GM12892 (cell line): ENCODE measurements at regions not wholly inside any gene's neighbourhood (a gene's known extent, or its start where the extent isn't known, plus 50 kb on each side); places are given as distances from the start of the nearest gene placed in this dataset.

Experiments
- POLR2A ChIP-seq: IDR thresholded peaks from 2 replicates; pipeline ENCODE4 v1.6.1; 2011; ENCODE audit warnings: low read depth, low read length, control low read depth
- POLR2AphosphoS5 ChIP-seq: IDR thresholded peaks from 2 replicates; pipeline ENCODE4 v1.6.1; 2011; ENCODE audit warnings: low read depth, low read length, control low read depth
- TAF1 ChIP-seq: IDR thresholded peaks from 2 replicates; pipeline ENCODE4 v1.6.1; 2011; ENCODE audit warnings: low read depth, mild to moderate bottlenecking, control low read depth, low read length, borderline replicate concordance

DNA sequence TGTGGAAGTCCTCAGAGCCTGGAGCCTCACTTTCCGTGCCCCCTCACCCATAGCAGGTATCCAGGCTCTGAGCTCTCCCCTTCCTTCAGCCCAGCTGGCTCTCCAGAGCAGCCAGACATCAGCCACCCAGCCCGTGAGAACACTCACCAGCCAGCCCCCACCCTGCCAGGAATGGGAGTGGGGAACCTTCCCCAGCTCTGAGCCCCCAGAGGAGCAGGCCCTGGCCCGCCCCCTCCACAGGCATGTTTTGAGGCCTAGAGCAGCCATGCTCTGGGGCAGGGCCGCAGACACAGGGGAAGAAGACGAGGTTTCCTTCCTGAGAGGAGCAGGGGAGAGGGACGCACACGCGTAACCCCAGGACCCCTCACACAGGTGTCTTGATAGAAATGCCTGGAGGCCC lies 70.0 kb upstream of the COL13A1 start:
- TF ChIP-seq POLR2AphosphoS5 (no peak), TAF1 (no peak), POLR2A (no peak)
